ENCODE measurements at regions not wholly inside any gene's neighbourhood (a gene's known extent, or its start where the extent isn't known, plus 50 kb on each side); places are given as distances from the start of the nearest gene placed in this dataset.

- H3K4me3 ChIP-seq (ENCODE audit: low read length), result no peak overlapping the region
- no peaks in the 10 kb centered on the region for H3K36me3 ChIP-seq (ENCODE audit: insufficient read depth, low read length)
- H4K20me1 ChIP-seq (ENCODE audit: insufficient read depth), result no peaks in the 10 kb centered on the region
- TF ChIP-seq CTCF (IDR thresholded peaks at IDR 0.05; ENCODE audit: poor library complexity, severe bottlenecking) (no peak), RAD21 (conservative IDR thresholded peaks at IDR 0.05) (no peak), SMC3 (conservative IDR thresholded peaks at IDR 0.05; ENCODE audit: poor library complexity) (no peak), EP300 (conservative IDR thresholded peaks at IDR 0.05; ENCODE audit: poor library complexity, severe bottlenecking) (no peak), TAF1 (IDR thresholded peaks at IDR 0.05; ENCODE audit: low read depth) (no peak), REST (IDR thresholded peaks at IDR 0.05; ENCODE audit: borderline replicate concordance) (no peak), MXI1 (conservative IDR thresholded peaks at IDR 0.05; ENCODE audit: poor library complexity, severe bottlenecking) (no peak), EZH2 (IDR thresholded peaks at IDR 0.05; ENCODE audit: borderline replicate concordance, insufficient read depth, low read length, poor library complexity, severe bottlenecking) (no peak), POLR2AphosphoS5 (IDR thresholded peaks at IDR 0.05) (no peak)
- no peaks in the 10 kb centered on the region for H3K9me2 ChIP-seq (ENCODE audit: insufficient read depth, low read length)
- H3K27me3 ChIP-seq (ENCODE audit: insufficient read depth, low read depth, low read length), result no peaks in the 10 kb centered on the region
- H3K9ac ChIP-seq (ENCODE audit: low read length), result no peak overlapping the region
- H2AFZ ChIP-seq (ENCODE audit: low read depth, low read length), result no peak overlapping the region
- no peaks in the 10 kb centered on the region for H3K79me2 ChIP-seq (replicated peaks; ENCODE audit: insufficient read depth, low read length)
- H3K27ac ChIP-seq (ENCODE audit: low read length), result no peak overlapping the region
- H3K9me3 ChIP-seq (ENCODE audit: low read length), result no peaks in the 10 kb centered on the region
- H3F3A ChIP-seq (ENCODE audit: insufficient read depth, low read length, poor library complexity, severe bottlenecking), result no peaks in the 10 kb centered on the region
- H3K4me2 ChIP-seq (ENCODE audit: low read length), result no peak overlapping the region
These were observed 182.0 kb upstream of the IRX5 start for GRCh38 chr16:54748611-54749190.

- Histone ChIP-seq H3K4me2 (ENCODE audit: low read length) (no peak overlapping the region), H2AFZ (ENCODE audit: low read depth, low read length) (no peak overlapping the region), H3K4me3 (ENCODE audit: low read length) (no peak overlapping the region), H3F3A (ENCODE audit: insufficient read depth, low read length, poor library complexity, severe bottlenecking) (no peaks in the 10 kb centered on the region), H3K79me2 (replicated peaks; ENCODE audit: insufficient read depth, low read length) (no peaks in the 10 kb centered on the region), H3K9me2 (ENCODE audit: insufficient read depth, low read length) (no peaks in the 10 kb centered on the region), H3K27ac (ENCODE audit: low read length) (no peak overlapping the region), H3K27me3 (ENCODE audit: insufficient read depth, low read depth, low read length) (no peaks in the 10 kb centered on the region), H3K36me3 (ENCODE audit: insufficient read depth, low read length) (no peaks in the 10 kb centered on the region), H4K20me1 (ENCODE audit: insufficient read depth) (no peaks in the 10 kb centered on the region), H3K9me3 (ENCODE audit: low read length) (no peaks in the 10 kb centered on the region), H3K9ac (ENCODE audit: low read length) (no peak overlapping the region)
- TF ChIP-seq RAD21 (conservative IDR thresholded peaks at IDR 0.05) (no peak), EP300 (conservative IDR thresholded peaks at IDR 0.05; ENCODE audit: poor library complexity, severe bottlenecking) (no peak), TAF1 (IDR thresholded peaks at IDR 0.05; ENCODE audit: low read depth) (no peak), REST (IDR thresholded peaks at IDR 0.05; ENCODE audit: borderline replicate concordance) (no peak), EZH2 (IDR thresholded peaks at IDR 0.05; ENCODE audit: borderline replicate concordance, insufficient read depth, low read length, poor library complexity, severe bottlenecking) (no peak), CTCF (IDR thresholded peaks at IDR 0.05; ENCODE audit: poor library complexity, severe bottlenecking) (no peak), MXI1 (conservative IDR thresholded peaks at IDR 0.05; ENCODE audit: poor library complexity, severe bottlenecking) (no peak), POLR2AphosphoS5 (IDR thresholded peaks at IDR 0.05) (no peak), SMC3 (conservative IDR thresholded peaks at IDR 0.05; ENCODE audit: poor library complexity) (no peak)
These were observed 184.1 kb upstream of the IRX5 start for GRCh38 chr16:54746596-54746995.
